ENCODE measurements at regions not wholly inside any gene's neighbourhood (a gene's known extent, or its start where the extent isn't known, plus 50 kb on each side); places are given as distances from the start of the nearest gene placed in this dataset.

GRCh38 chr9:7597716-7598115, 201.9 kb downstream of the DMAC1 start:
- no peak for TF ChIP-seq POLR2AphosphoS2 (IDR thresholded peaks at IDR 0.05; ENCODE audit: low read depth, low read length)
- TF ChIP-seq THAP8 (CRISPR knock-in tag; IDR thresholded peaks at IDR 0.05; ENCODE audit: borderline replicate concordance), result no peak
- TF ChIP-seq ZNF615 (CRISPR knock-in tag; IDR thresholded peaks at IDR 0.05; ENCODE audit: borderline replicate concordance), result no peak
- no peak for TF ChIP-seq ZNF780A (CRISPR knock-in tag; IDR thresholded peaks at IDR 0.05)
- no peak for TF ChIP-seq MTA3 (CRISPR knock-in tag; IDR thresholded peaks at IDR 0.05)
- TF ChIP-seq NR2F1 (CRISPR knock-in tag; IDR thresholded peaks at IDR 0.05), result no peak
- no peak for TF ChIP-seq ZFYVE20 (CRISPR knock-in tag; IDR thresholded peaks at IDR 0.05; ENCODE audit: borderline replicate concordance, low read depth)
- no peak for TF ChIP-seq HOXA9 (CRISPR knock-in tag; IDR thresholded peaks at IDR 0.05; ENCODE audit: borderline replicate concordance)
- TF ChIP-seq ZNF7 (CRISPR knock-in tag; IDR thresholded peaks at IDR 0.05), result no peak
- TF ChIP-seq, protein P1, sequence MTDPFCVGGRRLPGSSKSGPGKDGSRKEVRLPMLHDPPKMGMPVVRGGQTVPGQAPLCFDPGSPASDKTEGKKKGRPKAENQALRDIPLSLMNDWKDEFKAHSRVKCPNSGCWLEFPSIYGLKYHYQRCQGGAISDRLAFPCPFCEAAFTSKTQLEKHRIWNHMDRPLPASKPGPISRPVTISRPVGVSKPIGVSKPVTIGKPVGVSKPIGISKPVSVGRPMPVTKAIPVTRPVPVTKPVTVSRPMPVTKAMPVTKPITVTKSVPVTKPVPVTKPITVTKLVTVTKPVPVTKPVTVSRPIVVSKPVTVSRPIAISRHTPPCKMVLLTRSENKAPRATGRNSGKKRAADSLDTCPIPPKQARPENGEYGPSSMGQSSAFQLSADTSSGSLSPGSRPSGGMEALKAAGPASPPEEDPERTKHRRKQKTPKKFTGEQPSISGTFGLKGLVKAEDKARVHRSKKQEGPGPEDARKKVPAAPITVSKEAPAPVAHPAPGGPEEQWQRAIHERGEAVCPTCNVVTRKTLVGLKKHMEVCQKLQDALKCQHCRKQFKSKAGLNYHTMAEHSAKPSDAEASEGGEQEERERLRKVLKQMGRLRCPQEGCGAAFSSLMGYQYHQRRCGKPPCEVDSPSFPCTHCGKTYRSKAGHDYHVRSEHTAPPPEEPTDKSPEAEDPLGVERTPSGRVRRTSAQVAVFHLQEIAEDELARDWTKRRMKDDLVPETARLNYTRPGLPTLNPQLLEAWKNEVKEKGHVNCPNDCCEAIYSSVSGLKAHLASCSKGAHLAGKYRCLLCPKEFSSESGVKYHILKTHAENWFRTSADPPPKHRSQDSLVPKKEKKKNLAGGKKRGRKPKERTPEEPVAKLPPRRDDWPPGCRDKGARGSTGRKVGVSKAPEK (CRISPR knock-in tag; IDR thresholded peaks at IDR 0.05; ENCODE audit: borderline replicate concordance), result no peak
- no peak for TF ChIP-seq ADNP (CRISPR knock-in tag; IDR thresholded peaks at IDR 0.05)
- TF ChIP-seq ZNF674 (CRISPR knock-in tag; IDR thresholded peaks at IDR 0.05; ENCODE audit: low read depth), result no peak
- TF ChIP-seq RXRB (CRISPR knock-in tag; IDR thresholded peaks at IDR 0.05; ENCODE audit: borderline replicate concordance), result no peak
- no peak for TF ChIP-seq DZIP1 (CRISPR knock-in tag; IDR thresholded peaks at IDR 0.05)
- Histone ChIP-seq H3K4me2 (ENCODE audit: low read depth, low read length) (no peak overlapping the region), H3K36me3 (replicated peaks in 1 of 2; ENCODE audit: control insufficient read depth in 1 of 2, insufficient read depth in 2 of 2, low read length in 2 of 2) (no peaks in the 10 kb centered on the region), H2AFZ (ENCODE audit: low read length) (no peak overlapping the region), H3K4me3 (replicated peaks in 1 of 3; ENCODE audit: insufficient read depth in 1 of 3, low read depth in 2 of 3, low read length in 3 of 3) (no peak overlapping the region), H3K27me3 (ENCODE audit: control insufficient read depth in 1 of 2, insufficient read depth in 2 of 2, low read length in 2 of 2) (no peaks in the 10 kb centered on the region), H3K9ac (ENCODE audit: insufficient read depth, low read depth, low read length) (no peak overlapping the region), H3K4me1 (ENCODE audit: insufficient read depth, low read length) (no peaks in the 10 kb centered on the region), H3K27ac (ENCODE audit: extremely low read length, insufficient read depth, low read length) (no peak overlapping the region), H3K9me3 (ENCODE audit: low read length) (no peaks in the 10 kb centered on the region), H3K79me2 (ENCODE audit: insufficient read depth, low read length) (no peaks in the 10 kb centered on the region), H4K20me1 (ENCODE audit: insufficient read depth, low read length) (no peaks in the 10 kb centered on the region)
- ATAC-seq (no peak), FAIRE-seq (no peak), DNase-seq (ENCODE audit: low spot score) (no peak)
- ChIA-PET CTCF (ENCODE audit: low intra/inter-chr PET ratio, low total read pairs) (no interaction called here), POLR2A (no interaction called here)
- no TSS peak for BruUV-seq (replicated peaks)
- in situ Hi-C loops (cut with HindIII; ENCODE audit: extremely low pct_ligation_motif_present, low pct_unique_long_range_greater_than_20kb), result no loop called here
- intact Hi-C loops (cut with micrococcal nuclease; ENCODE audit: unreplicated experiment), result no loop called here
- 85% methylated on average over 11 of the region's 11 CpGs for WGBS (ENCODE audit: low lambda C conversion rate)

All from HepG2 (cell line).